HAP-1 (cell line): ENCODE measurements at regions not wholly inside any gene's neighbourhood (a gene's known extent, or its start where the extent isn't known, plus 50 kb on each side); places are given as distances from the start of the nearest gene placed in this dataset.
"Not testable (repeated sequence)": the region's sequence is repeated elsewhere in the genome, so short reads cannot be mapped to it uniquely, and the experiment has no call there.

Experiments used
- DNase-seq, 2 experiments: peaks; one replicate each; pipeline ENCODE4 v3.0.0-alpha.2; 2016 to 2020; ENCODE audit warnings: low spot score in 2 of 2
- H3K27me3 ChIP-seq: fragments of 250-450 bp; sonication (Bioruptor Pico); 2 replicates; pipeline ENCODE4 v1.5.1; 2020; ENCODE audit warnings: low read depth, mild to moderate bottlenecking, moderate library complexity
- H3K36me3 ChIP-seq: fragments of 250-450 bp; sonication (Bioruptor Pico); replicated peaks from 2 replicates; pipeline ENCODE4 v1.5.1; 2020; ENCODE audit warnings: mild to moderate bottlenecking
- H3K4me1 ChIP-seq: fragments of 250-450 bp; sonication (Bioruptor Pico); 2 replicates; pipeline ENCODE4 v1.5.1; 2020; ENCODE audit warnings: mild to moderate bottlenecking
- H3K4me3 ChIP-seq: fragments of 250-450 bp; sonication (Bioruptor Pico); 2 replicates; pipeline ENCODE4 v1.5.1; 2020; ENCODE audit warnings: mild to moderate bottlenecking, moderate library complexity
- H3K9me3 ChIP-seq: fragments of 250-450 bp; sonication (Bioruptor Pico); 2 replicates; pipeline ENCODE4 v1.5.1; 2020; ENCODE audit warnings: mild to moderate bottlenecking, moderate library complexity
- in situ Hi-C: fragments of 300-500 bp; cut with MboI; formaldehyde crosslinking; loops from 3 replicates; pipeline ENCODE4 v1.14.3; 2020; ENCODE audit warnings: low sequenced_read_pairs, inconsistent platforms, mixed read lengths

DNA sequence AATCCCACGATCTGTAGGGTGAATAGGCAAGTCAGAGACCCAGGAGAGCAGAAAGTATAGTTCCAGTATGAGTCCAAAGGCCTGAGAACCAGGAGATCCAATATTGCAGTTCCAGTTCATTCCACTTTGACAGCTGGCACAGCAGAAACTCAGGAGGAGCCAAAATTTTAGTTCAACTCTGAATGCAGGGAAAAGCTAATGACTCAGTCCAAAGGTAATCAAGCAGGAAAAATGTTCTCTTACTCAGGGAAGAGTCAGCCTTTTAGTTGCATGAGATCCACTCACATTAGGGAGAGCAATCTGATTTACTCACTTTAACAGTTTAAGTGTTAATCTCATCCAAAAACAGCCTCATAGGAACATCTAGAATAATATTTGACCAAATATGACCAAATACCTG is 130.2 kb upstream of the LRFN5 start:
- in situ Hi-C loops: no loop called here
- Histone ChIP-seq H3K4me1 (no peaks in the 10 kb centered on the region), H3K27me3 (no peaks in the 10 kb centered on the region), H3K9me3 (no peaks in the 10 kb centered on the region), H3K4me3 (no peak overlapping the region), H3K36me3 (no peaks in the 10 kb centered on the region)
- DNase-seq: no peak

DNA sequence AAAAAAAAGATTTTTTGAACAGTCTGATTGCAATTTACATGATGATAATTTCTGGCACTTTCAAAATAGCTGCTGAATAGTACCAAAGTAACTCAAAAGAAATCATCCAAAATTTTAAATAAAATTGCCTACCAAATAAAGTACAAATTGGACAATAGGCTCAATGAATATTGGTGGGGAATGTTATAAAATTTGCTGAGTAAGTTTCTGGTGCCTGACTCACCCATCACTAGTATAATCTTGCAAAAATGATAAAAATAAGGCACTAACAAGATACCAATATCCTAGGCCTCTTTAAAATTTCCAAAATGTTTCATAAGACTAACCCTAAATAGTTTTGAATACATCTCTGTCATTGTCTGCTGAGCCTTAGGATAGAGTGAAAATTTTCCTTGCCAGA is 145.3 kb upstream of the LRFN5 start:
- no peak for DNase-seq
- in situ Hi-C loops: no loop called here
- no peak overlapping the region for H3K4me3 ChIP-seq
- H3K9me3 ChIP-seq: no peaks in the 10 kb centered on the region
- H3K4me1 ChIP-seq: peaks cover 4% of the 10 kb centered on the region; the same call in 1 of the 2 replicates
- H3K27me3 ChIP-seq: no peaks in the 10 kb centered on the region
- H3K36me3 ChIP-seq: no peaks in the 10 kb centered on the region

DNA sequence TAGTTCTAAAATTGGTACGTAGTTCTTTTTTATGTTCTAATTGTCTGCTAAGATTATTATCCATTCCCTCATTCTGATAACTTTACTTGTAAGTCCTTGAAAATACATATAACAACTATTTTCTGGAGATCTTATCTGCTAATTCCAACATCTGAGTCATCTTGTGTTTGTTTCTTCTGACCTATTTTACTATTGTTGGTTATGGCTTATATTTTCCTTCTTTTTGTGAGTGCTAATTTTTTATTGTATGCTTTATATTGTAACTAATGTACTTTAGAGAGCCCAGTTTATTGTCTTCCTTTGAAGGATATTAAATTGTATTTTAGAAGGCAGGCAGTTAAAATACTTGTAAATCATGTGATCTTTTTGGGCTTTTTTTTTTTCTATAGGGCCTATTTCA is 149.3 kb upstream of the LRFN5 start:
- Histone ChIP-seq H3K36me3 (no peaks in the 10 kb centered on the region), H3K4me1 (no peaks in the 10 kb centered on the region), H3K4me3 (no peak overlapping the region), H3K27me3 (no peaks in the 10 kb centered on the region), H3K9me3 (no peaks in the 10 kb centered on the region)
- in situ Hi-C loops: no loop called here
- DNase-seq: no peak

DNA sequence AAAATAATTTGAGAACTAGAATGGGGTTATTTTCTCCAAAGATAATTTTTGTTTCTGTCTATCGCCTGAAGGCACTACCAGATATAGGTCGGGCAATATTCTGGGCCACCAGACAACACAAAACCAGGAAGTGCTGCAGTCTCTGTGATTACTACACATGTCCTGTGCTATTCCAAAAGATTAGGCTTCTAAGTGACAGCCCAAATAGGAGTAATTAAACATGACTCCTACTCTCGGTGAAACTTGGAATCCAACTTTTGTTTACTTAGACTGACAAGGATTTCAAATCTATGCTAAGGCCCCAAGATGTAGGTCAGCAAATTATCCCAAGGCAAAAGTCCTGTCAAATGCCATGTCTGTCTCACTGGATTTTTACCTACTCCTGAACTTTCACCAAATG is 157.6 kb upstream of the LRFN5 start:
- in situ Hi-C loops: no loop called here
- Histone ChIP-seq H3K4me3 (no peak overlapping the region), H3K4me1 (no peaks in the 10 kb centered on the region), H3K9me3 (no peaks in the 10 kb centered on the region), H3K36me3 (no peaks in the 10 kb centered on the region), H3K27me3 (no peaks in the 10 kb centered on the region)
- no peak for DNase-seq

DNA sequence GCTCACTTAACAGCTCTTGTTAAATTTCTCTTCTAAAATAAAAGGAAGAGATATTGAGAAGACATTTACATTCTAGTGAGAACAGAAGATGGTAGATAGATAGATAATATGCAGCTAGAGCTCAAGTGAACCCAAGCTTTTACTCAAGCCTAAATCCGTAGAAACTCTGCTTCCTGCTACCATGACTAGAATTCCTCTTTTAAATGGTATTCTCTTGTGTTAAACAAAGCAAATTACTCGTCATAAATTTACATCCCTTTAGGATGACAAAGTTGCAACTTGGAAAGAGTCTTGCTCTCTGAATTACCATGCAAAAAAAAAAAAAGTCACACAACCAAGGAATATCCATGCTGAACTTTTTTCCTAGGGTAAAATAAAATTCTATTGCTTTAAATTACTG is 160.7 kb upstream of the LRFN5 start:
- no peaks in the 10 kb centered on the region for H3K27me3 ChIP-seq
- H3K36me3 ChIP-seq: no peaks in the 10 kb centered on the region
- DNase-seq: no peak
- in situ Hi-C loops: no loop called here
- H3K9me3 ChIP-seq: no peaks in the 10 kb centered on the region
- no peak overlapping the region for H3K4me3 ChIP-seq
- H3K4me1 ChIP-seq: no peaks in the 10 kb centered on the region

DNA sequence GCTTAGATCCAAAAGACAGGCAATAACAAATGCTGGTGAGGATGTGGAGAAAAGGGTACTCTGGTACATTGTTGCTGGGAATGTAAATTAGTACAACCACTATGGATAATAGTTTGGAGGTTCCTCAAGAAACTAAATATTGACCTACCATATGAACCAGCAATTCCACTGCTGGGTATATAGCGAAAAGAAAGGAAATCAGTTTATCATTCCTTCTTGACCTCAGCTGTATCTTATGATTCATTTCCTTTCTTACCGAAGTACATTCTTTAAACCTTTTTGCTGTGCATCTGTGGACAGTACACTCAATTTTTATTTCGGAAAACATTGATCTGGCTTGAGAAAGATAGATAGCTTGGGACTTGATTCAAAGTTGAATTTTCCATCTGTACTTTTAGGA is 183.2 kb upstream of the LRFN5 start:
- in situ Hi-C loops: no loop called here
- Histone ChIP-seq H3K27me3 (no peaks in the 10 kb centered on the region), H3K4me1 (no peaks in the 10 kb centered on the region), H3K36me3 (no peaks in the 10 kb centered on the region), H3K9me3 (no peaks in the 10 kb centered on the region), H3K4me3 (no peak overlapping the region)
- DNase-seq: no peak

DNA sequence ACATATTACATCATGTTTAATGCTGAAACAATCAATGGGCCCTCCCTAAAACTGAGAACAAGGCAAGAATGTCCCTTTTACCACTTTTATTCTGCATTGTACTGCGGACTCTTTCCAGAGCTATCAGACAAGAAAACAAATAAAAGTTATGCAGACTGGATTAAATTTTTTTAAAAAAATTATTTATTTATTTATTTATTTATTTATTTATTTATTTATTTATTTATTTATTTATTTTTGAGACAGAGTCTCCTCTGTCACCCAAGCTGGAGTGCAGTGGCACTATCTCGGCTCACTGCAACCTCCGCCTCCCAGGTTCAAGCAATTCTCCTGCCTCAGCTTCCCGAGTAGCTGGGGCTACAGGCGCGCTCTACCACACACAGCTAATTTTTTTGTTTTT is 185.4 kb upstream of the LRFN5 start:
- in situ Hi-C loops, H3K36me3 ChIP-seq, H3K4me3 ChIP-seq, H3K4me1 ChIP-seq, DNase-seq, H3K9me3 ChIP-seq, H3K27me3 ChIP-seq: not testable (repeated sequence)

DNA sequence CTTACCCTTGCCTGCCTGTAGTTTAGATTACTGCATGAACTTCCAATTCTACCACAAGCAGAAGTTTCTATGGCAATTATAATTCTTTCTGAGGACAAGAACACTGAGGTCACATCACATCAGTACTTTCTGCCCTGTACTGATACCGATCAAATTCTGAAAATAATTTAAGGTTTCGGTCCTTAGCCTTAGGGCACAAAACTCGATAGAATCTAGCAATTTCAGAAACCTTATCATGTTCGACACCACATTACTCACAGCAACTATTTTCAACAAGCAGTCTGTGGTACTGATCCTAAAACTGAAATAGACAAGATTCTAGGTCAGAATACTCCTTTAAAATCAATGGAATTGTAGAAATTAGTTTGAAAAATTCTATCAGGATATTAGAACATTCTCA is 187.0 kb upstream of the LRFN5 start:
- DNase-seq: no peak
- in situ Hi-C loops: no loop called here

DNA sequence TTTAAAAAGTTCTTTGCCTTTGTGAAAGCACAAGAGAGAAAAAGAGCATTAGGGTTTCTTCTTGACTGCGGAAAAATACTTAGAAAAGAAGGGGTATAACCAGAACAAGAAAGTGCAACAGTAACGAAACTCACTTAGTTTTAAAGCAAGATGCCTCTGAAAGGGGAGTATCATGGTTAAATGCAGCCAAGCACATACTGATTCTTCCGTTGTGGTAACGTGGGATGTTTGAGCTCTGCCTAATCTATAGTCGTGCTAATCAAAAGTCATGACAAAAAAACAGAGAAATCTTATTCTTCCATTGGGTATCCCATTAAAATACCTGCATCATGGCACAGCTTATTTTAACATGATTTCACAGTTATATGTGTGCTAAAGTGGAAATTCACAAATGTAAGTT is 187.8 kb upstream of the LRFN5 start:
- Histone ChIP-seq H3K4me3 (no peak overlapping the region), H3K36me3 (no peaks in the 10 kb centered on the region), H3K4me1 (no peaks in the 10 kb centered on the region), H3K9me3 (no peaks in the 10 kb centered on the region), H3K27me3 (no peaks in the 10 kb centered on the region)
- in situ Hi-C loops: no loop called here
- DNase-seq: no peak

More for the DNA sequence above, 187.0 kb upstream of the LRFN5 start:
- no peaks in the 10 kb centered on the region for H3K4me1 ChIP-seq
- H3K36me3 ChIP-seq: no peaks in the 10 kb centered on the region
- H3K4me3 ChIP-seq: no peak overlapping the region
- no peaks in the 10 kb centered on the region for H3K9me3 ChIP-seq
- H3K27me3 ChIP-seq: no peaks in the 10 kb centered on the region

DNA sequence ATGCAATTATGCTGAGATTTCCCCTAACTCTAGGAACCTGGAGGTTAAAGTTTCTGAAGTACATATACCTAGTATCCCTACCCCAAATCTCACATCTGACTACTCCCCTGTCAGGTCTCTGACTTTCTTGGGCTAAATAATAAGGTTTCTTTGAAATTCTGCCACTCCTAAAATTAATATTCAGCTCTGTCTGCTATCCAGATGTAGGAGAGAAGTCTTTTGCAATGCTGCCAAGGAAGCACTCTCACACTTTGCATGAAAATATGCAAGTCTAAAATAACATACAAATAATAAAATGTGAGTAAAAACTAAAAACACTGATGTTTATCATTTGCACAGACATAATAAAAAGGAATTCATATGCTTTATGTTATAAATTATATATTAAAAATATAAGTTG is 196.9 kb upstream of the LRFN5 start:
- no peak for DNase-seq
- Histone ChIP-seq H3K4me3 (no peak overlapping the region), H3K27me3 (no peaks in the 10 kb centered on the region), H3K36me3 (no peaks in the 10 kb centered on the region), H3K4me1 (no peaks in the 10 kb centered on the region), H3K9me3 (no peaks in the 10 kb centered on the region)
- in situ Hi-C loops: no loop called here

DNA sequence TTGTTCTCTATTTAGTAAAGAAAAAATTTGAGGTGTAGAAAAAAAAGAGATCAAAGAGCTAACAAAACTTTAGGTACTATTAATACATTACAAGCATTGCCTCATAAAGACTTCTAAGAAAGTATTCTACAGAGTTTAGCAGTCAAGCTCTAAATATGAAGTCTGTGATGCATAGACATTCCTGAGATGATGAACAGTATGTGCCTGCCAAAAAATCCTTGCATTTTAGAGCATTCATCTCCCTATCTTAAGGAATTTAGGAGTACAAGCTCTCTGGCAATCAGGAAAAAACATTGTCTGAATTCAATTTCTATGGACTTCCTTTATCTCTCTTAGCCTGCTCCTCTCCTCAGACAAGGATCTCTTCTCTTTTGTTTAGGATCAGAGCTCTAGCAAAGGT is 202.6 kb upstream of the LRFN5 start:
- no peak for DNase-seq

DNA sequence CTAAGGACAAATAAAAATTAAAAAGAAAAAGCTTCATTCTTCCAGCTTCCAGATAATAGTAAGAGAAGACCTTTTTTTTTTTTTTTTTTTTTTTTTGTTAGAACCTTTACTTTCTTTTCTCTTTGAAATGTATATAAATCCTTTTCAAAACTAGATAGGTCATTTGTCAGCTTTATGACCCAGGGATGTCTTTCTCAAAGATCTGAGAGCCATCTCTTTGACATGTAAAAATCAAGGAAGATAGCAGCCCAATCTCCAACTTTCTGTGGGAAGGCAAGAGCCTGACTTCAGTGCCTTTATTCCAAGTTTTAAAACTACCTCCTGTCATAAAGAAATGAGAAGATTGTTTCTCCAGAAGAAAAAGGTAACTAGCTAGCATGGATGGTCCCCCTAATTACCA is 203.3 kb upstream of the LRFN5 start:
- DNase-seq: peak in 1 of 2 experiments; percentile 20
- Histone ChIP-seq H3K9me3 (no peaks in the 10 kb centered on the region), H3K36me3 (no peaks in the 10 kb centered on the region), H3K27me3 (no peaks in the 10 kb centered on the region), H3K4me3 (no peak overlapping the region), H3K4me1 (peaks cover 12% of the 10 kb centered on the region)
- in situ Hi-C loops: no loop called here

More for the DNA sequence above, 202.6 kb upstream of the LRFN5 start:
- Histone ChIP-seq H3K9me3 (no peaks in the 10 kb centered on the region), H3K4me3 (no peak overlapping the region), H3K36me3 (no peaks in the 10 kb centered on the region), H3K27me3 (no peaks in the 10 kb centered on the region), H3K4me1 (peaks cover 12% of the 10 kb centered on the region)
- in situ Hi-C loops: no loop called here

DNA sequence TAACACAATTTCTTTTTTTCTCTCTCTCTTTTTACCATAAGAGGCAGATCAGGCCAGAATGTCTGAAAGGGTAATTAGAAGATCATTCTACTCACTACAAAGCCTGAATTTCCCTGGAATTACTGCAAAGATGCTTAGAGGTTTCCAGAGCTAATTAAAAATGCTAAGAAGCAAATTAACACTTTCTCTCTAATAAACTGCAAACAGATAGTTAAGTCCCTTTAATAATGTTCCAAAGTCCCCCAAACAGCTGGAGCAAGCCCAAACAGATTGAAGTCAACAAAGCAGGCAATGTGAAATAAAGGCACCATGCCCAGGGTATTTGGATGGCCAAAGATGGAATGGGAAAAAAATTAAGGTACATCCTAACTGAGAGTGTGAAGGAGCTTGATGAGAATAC is 208.8 kb upstream of the LRFN5 start:
- H3K4me3 ChIP-seq: no peak overlapping the region
- peaks cover 12% of the 10 kb centered on the region for H3K4me1 ChIP-seq
- H3K9me3 ChIP-seq: no peaks in the 10 kb centered on the region
- H3K27me3 ChIP-seq: no peaks in the 10 kb centered on the region
- no peaks in the 10 kb centered on the region for H3K36me3 ChIP-seq
- in situ Hi-C loops: no loop called here
- no peak for DNase-seq

DNA sequence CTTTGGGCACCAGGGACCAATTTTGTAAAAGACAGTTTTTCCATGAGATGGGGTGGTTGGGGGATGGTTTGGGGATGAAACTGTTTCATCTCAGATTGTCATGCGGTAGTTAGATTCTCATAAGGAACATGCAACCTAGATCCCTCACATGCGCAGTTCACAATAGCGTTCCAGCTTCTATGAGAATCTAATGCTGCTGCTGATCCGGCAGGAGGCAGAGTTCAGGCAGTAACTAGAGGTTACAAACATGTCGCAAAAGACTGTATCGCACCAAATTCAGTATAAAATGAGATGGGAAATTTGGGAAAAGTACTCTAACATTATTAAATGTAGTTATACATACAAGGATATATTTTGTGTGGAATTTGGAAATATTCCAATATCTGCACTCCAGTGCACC is 213.2 kb upstream of the LRFN5 start:
- in situ Hi-C loops: no loop called here
- no peaks in the 10 kb centered on the region for H3K9me3 ChIP-seq

DNA sequence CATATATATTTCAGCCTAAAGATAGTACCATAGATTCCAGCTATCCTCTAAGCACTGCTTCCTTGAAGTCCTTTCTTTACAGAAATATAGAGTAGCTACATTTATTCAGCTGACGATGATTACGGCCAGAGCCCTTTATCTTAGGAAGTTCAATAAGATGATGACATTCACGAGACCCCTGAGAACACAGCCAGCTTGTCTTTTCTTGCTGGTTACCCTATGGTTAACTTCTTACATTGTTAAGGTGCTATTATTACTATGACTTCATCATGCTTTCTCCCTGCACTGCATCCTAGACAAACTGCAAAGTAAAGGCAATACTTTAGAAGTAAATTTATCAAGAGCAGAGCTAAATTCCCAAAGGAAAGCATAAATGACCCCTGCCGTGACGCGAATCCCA is 214.4 kb upstream of the LRFN5 start:
- Histone ChIP-seq H3K4me3 (no peak overlapping the region), H3K27me3 (no peaks in the 10 kb centered on the region), H3K36me3 (no peaks in the 10 kb centered on the region), H3K9me3 (no peaks in the 10 kb centered on the region), H3K4me1 (no peaks in the 10 kb centered on the region)
- no peak for DNase-seq
- in situ Hi-C loops: no loop called here

More for the DNA sequence above, 213.2 kb upstream of the LRFN5 start:
- Histone ChIP-seq H3K4me1 (no peaks in the 10 kb centered on the region), H3K27me3 (no peaks in the 10 kb centered on the region), H3K36me3 (no peaks in the 10 kb centered on the region), H3K4me3 (no peak overlapping the region)
- no peak for DNase-seq
